HepG2 (cell line): ENCODE measurements at regions not wholly inside any gene's neighbourhood (a gene's known extent, or its start where the extent isn't known, plus 50 kb on each side); places are given as distances from the start of the nearest gene placed in this dataset.

Source experiments
- ATAC-seq: fragments of 200-7000 bp; cut with Tn5 transposase; 3 replicates; pipeline ENCODE4 v1.9.1; 2020; ENCODE audit warnings: mild to moderate bottlenecking, moderate library complexity
- BruUV-seq: library from RNA; stranded (reverse); fragments of 400-500 nt; replicated peaks from 2 replicates; lab custom pipeline; 2021; lab: Mats Ljungman, UMichigan
- CTCF ChIA-PET: fragments of 300-600 bp; formaldehyde crosslinking; extraction: SDS; loops from one replicate; lab custom pipeline; 2021; ENCODE audit warnings: low total read pairs, inconsistent platforms, low intra/inter-chr PET ratio; lab: Yijun Ruan, JAX
- POLR2A ChIA-PET: fragments of 350-600 bp; sonication (Branson Sonifier 250); formaldehyde crosslinking; loops from one replicate; lab custom pipeline; 2020; ENCODE audit warnings: antibody characterized with exemption, inconsistent platforms; lab: Yijun Ruan, JAX
- DNase-seq: peaks from one replicate; pipeline ENCODE4 v3.0.0-alpha.2; 2015; ENCODE audit warnings: low spot score
- FAIRE-seq: peaks from 3 replicates; lab custom pipeline; 2011; peaks lifted over from hg19 to GRCh38; lab: Jason Lieb, UNC
- H2AFZ ChIP-seq: one replicate; pipeline ENCODE4 v1.6.1; 2011; ENCODE audit warnings: low read length, inconsistent platforms
- H3K27ac ChIP-seq: fragments of 300-600 bp; 3 replicates; pipeline ENCODE4 v1.8.0; 2011; ENCODE audit warnings: mixed run types, mild to moderate bottlenecking, mixed read lengths, low read length, inconsistent platforms; ENCODE audit not compliant: insufficient read depth; ENCODE audit errors: extremely low read length
- H3K27me3 ChIP-seq, 2 experiments: fragments of 200-600 bp in 1 of 2; 2 replicates in 1 of 2; 3 replicates in 1 of 2; pipeline versions ENCODE4 v1.6.0 to v1.8.0; 2011; ENCODE audit warnings: low read length in 2 of 2, mild to moderate bottlenecking in 2 of 2, moderate library complexity in 2 of 2, inconsistent platforms in 1 of 2; ENCODE audit not compliant: insufficient read depth in 2 of 2, control insufficient read depth in 1 of 2
- H3K36me3 ChIP-seq, 2 experiments: fragments of 200-600 bp in 1 of 2; replicated peaks in 1 of 2; 2 replicates in 1 of 2; 3 replicates in 1 of 2; pipeline versions ENCODE4 v1.5.1 to v1.8.0; 2011; ENCODE audit warnings: low read length in 2 of 2, inconsistent platforms in 1 of 2; ENCODE audit not compliant: insufficient read depth in 2 of 2, control insufficient read depth in 1 of 2
- H3K4me1 ChIP-seq: 2 replicates; pipeline ENCODE4 v1.5.1; 2012; ENCODE audit warnings: low read length, inconsistent platforms; ENCODE audit not compliant: insufficient read depth
- H3K4me2 ChIP-seq: 2 replicates; pipeline ENCODE4 v1.6.0; 2011; ENCODE audit warnings: low read depth, low read length, inconsistent platforms
- H3K4me3 ChIP-seq, 3 experiments: fragments of 200-600 bp in 1 of 3; sonication (generic), shearing (Covaris generic) in 1 of 3; replicated peaks in 1 of 3; 2 replicates each; pipeline ENCODE4 v1.5.1; 2011 to 2016; ENCODE audit warnings: low read length in 3 of 3, inconsistent platforms in 2 of 3, low read depth in 2 of 3, mild to moderate bottlenecking in 2 of 3, control low read depth in 1 of 3, mixed read lengths in 1 of 3; ENCODE audit not compliant: insufficient read depth in 1 of 3
- H3K79me2 ChIP-seq: one replicate; pipeline ENCODE4 v1.6.1; 2011; ENCODE audit warnings: low read length, inconsistent platforms; ENCODE audit not compliant: insufficient read depth
- H3K9ac ChIP-seq: 2 replicates; pipeline ENCODE4 v1.6.0; 2011; ENCODE audit warnings: mild to moderate bottlenecking, low read depth, low read length, inconsistent platforms; ENCODE audit not compliant: insufficient read depth
- H3K9me3 ChIP-seq: 2 replicates; pipeline ENCODE4 v1.5.1; 2012; ENCODE audit warnings: mild to moderate bottlenecking, low read length
- H4K20me1 ChIP-seq: 2 replicates; pipeline ENCODE4 v1.6.0; 2011; ENCODE audit warnings: inconsistent platforms, mild to moderate bottlenecking, low read length, moderate library complexity; ENCODE audit not compliant: insufficient read depth
- ATF6 ChIP-seq: sonication (generic); formaldehyde crosslinking; conservative IDR thresholded peaks from 2 replicates; pipeline ENCODE4 v1.4.0; 2020; ENCODE audit warnings: missing genetic modification reagents
- E2F1 ChIP-seq: sonication (generic); formaldehyde crosslinking; IDR thresholded peaks from 2 replicates; pipeline ENCODE4 v1.5.0; 2020; ENCODE audit warnings: missing genetic modification reagents
- ERF ChIP-seq: IDR thresholded peaks from 2 replicates; pipeline ENCODE4 v1.6.1; 2018; ENCODE audit warnings: missing biosample characterization, missing genetic modification reagents
- HNF1B ChIP-seq: sonication (generic); formaldehyde crosslinking; IDR thresholded peaks from 2 replicates; pipeline ENCODE4 v1.5.1; 2020; ENCODE audit warnings: mild to moderate bottlenecking, moderate library complexity, missing genetic modification reagents
- KDM4B ChIP-seq: sonication (generic); formaldehyde crosslinking; IDR thresholded peaks from 2 replicates; pipeline ENCODE4 v1.4.0; 2020; ENCODE audit warnings: missing genetic modification reagents
- LBX2 ChIP-seq: sonication (generic); formaldehyde crosslinking; IDR thresholded peaks from 2 replicates; pipeline ENCODE4 v1.5.0; 2020; ENCODE audit warnings: missing genetic modification reagents, mild to moderate bottlenecking, borderline replicate concordance
- PAXIP1 ChIP-seq: sonication (generic); formaldehyde crosslinking; conservative IDR thresholded peaks from 2 replicates; pipeline ENCODE4 v1.4.0; 2020; ENCODE audit warnings: mild to moderate bottlenecking, missing genetic modification reagents, moderate library complexity
- SMAD1 ChIP-seq: sonication (generic); formaldehyde crosslinking; IDR thresholded peaks from 2 replicates; pipeline ENCODE4 v1.4.0; 2020; ENCODE audit warnings: missing genetic modification reagents, low read depth, mild to moderate bottlenecking, borderline replicate concordance
- TFE3 ChIP-seq: IDR thresholded peaks from 2 replicates; pipeline ENCODE4 v1.6.1; 2016
- TGIF2 ChIP-seq: IDR thresholded peaks from 2 replicates; pipeline ENCODE4 v1.6.1; 2016; ENCODE audit warnings: control low read depth, missing compliant biosample characterization
- ZNF296 ChIP-seq: sonication (generic); formaldehyde crosslinking; conservative IDR thresholded peaks from 2 replicates; pipeline ENCODE4 v1.5.0; 2020; ENCODE audit warnings: mild to moderate bottlenecking, missing genetic modification reagents
- ZNF33A ChIP-seq: sonication (generic); formaldehyde crosslinking; IDR thresholded peaks from 2 replicates; pipeline ENCODE4 v1.5.1; 2020; ENCODE audit warnings: missing genetic modification reagents, mild to moderate bottlenecking, moderate library complexity, borderline replicate concordance
- ZNF644 ChIP-seq: IDR thresholded peaks from 2 replicates; pipeline ENCODE4 v1.6.1; 2016; ENCODE audit warnings: low read depth
- ZNF713 ChIP-seq: sonication (generic); formaldehyde crosslinking; IDR thresholded peaks from 2 replicates; pipeline ENCODE4 v1.4.0; 2020; ENCODE audit warnings: mild to moderate bottlenecking, missing genetic modification reagents
- WGBS: methylation state at CpG from one replicate; pipeline ENCODE4 v1.1.6; 2017; ENCODE audit warnings: low lambda C conversion rate; 5-methylcytosine and 5-hydroxymethylcytosine counted together
- in situ Hi-C: cut with HindIII; loops from 2 replicates; pipeline ENCODE4 v1.10.0; 2017; ENCODE audit warnings: low pct_unique_long_range_greater_than_20kb; ENCODE audit not compliant: extremely low pct_ligation_motif_present
- intact Hi-C: fragments of 100-400 bp; cut with micrococcal nuclease; formaldehyde crosslinking; loops from one replicate; pipeline ENCODE4 v1.10.0; 2022; ENCODE audit not compliant: unreplicated experiment

GRCh38 chr5:174344335-174344734 is 298.8 kb downstream of the NSG2 start (continued):
- TF ChIP-seq TFE3 (CRISPR knock-in tag) (no peak), ATF6 (CRISPR knock-in tag) (no peak), TGIF2 (no peak), KDM4B (CRISPR knock-in tag) (no peak), LBX2 (CRISPR knock-in tag) (no peak), SMAD1 (CRISPR knock-in tag) (no peak)

- FAIRE-seq (no peak), DNase-seq (no peak), ATAC-seq (no peak)
- BruUV-seq = no TSS peak
- no peak overlapping the region for H3K9ac ChIP-seq
- H3K36me3 ChIP-seq = no peaks in the 10 kb centered on the region
- CTCF ChIA-PET = no interaction called here
- H4K20me1 ChIP-seq = no peaks in the 10 kb centered on the region
- no peak overlapping the region for H3K27ac ChIP-seq
- H3K79me2 ChIP-seq = no peaks in the 10 kb centered on the region
- H3K4me1 ChIP-seq = no peaks in the 10 kb centered on the region
- in situ Hi-C loops (no loop called here), intact Hi-C loops (no loop called here)
- no peak overlapping the region for H3K4me3 ChIP-seq
- 6% methylated on average over 1 of the region's 1 CpG for WGBS
- no peaks in the 10 kb centered on the region for H3K9me3 ChIP-seq
- H3K4me2 ChIP-seq = no peak overlapping the region
- POLR2A ChIA-PET = no interaction called here
- H3K27me3 ChIP-seq = peaks cover 0 to 5% of the 10 kb centered on the region in 2 experiments; a peak in 1 of 5 replicates
- no peak overlapping the region for H2AFZ ChIP-seq
- TF ChIP-seq ZNF296 (CRISPR knock-in tag) = no peak
- no peak for TF ChIP-seq PAXIP1 (CRISPR knock-in tag)
- TF ChIP-seq ERF = no peak
- no peak for TF ChIP-seq ZNF33A (CRISPR knock-in tag)
- no peak for TF ChIP-seq ZNF713
- TF ChIP-seq E2F1 (CRISPR knock-in tag) = no peak
- TF ChIP-seq ZNF644 (CRISPR knock-in tag) = no peak
- no peak for TF ChIP-seq HNF1B (CRISPR knock-in tag)
Measured at GRCh38 chr5:174347183-174347582, 301.7 kb downstream of the NSG2 start.
